ENCODE measurements at regions not wholly inside any gene's neighbourhood (a gene's known extent, or its start where the extent isn't known, plus 50 kb on each side); places are given as distances from the start of the nearest gene placed in this dataset.
"Not testable (repeated sequence)": the region's sequence is repeated elsewhere in the genome, so short reads cannot be mapped to it uniquely, and the experiment has no call there.

- not testable (repeated sequence) for TF ChIP-seq CTCF (IDR thresholded peaks at IDR 0.05; ENCODE audit: borderline replicate concordance, extremely low read depth, low read length, poor library complexity, severe bottlenecking); EZH2 (IDR thresholded peaks at IDR 0.05; ENCODE audit: borderline replicate concordance, low read depth, low read length, severe bottlenecking)
These were observed 208.0 kb downstream of the NPIPA7 start for GRCh38 chr16:16586969-16587368.

All from DND-41 (cell line).